A673 (cell line): ENCODE measurements at regions not wholly inside any gene's neighbourhood (a gene's known extent, or its start where the extent isn't known, plus 50 kb on each side); places are given as distances from the start of the nearest gene placed in this dataset.

ENCODE experiments used
- CTCF ChIP-seq: fragments of 300-800, 200-600 bp; sonication (generic); conservative IDR thresholded peaks from 2 replicates; pipeline ENCODE4 v1.5.1; 2017; ENCODE audit warnings: low read depth, mild to moderate bottlenecking, antibody characterized with exemption, low read length, moderate library complexity, mixed read lengths
- EZH2 ChIP-seq: fragments of 200-600 bp; sonication (generic); IDR thresholded peaks from 2 replicates; pipeline ENCODE4 v1.6.1; 2017; ENCODE audit warnings: borderline replicate concordance, low read depth, mild to moderate bottlenecking, mixed read lengths, antibody characterized with exemption, low read length; ENCODE audit not compliant: poor library complexity, severe bottlenecking

GRCh38 chrX:39834600-39834999 lies 263.2 kb downstream of the BCOR start:
- TF ChIP-seq CTCF, result no peak
- no peak for TF ChIP-seq EZH2
